WTC11 (cell line): ENCODE measurements at regions not wholly inside any gene's neighbourhood (a gene's known extent, or its start where the extent isn't known, plus 50 kb on each side); places are given as distances from the start of the nearest gene placed in this dataset.

Source experiments
- ATAC-seq: fragments of 200-7000 bp; cut with Tn5 transposase; 2 replicates; pipeline ENCODE4 v1.10.0; 2021; ENCODE audit warnings: mild to moderate bottlenecking, moderate library complexity
- CTCF ChIA-PET: fragments of 300-600 bp; sonication (Branson Sonifier 250); formaldehyde crosslinking; loops from one replicate; lab custom pipeline; 2021; ENCODE audit warnings: antibody characterized with exemption; lab: Charles Lee
- POLR2A ChIA-PET: fragments of 350-600 bp; sonication (Branson Sonifier 250); formaldehyde crosslinking; loops from one replicate; lab custom pipeline; 2021; ENCODE audit warnings: antibody characterized with exemption; lab: Charles Lee
- DNase-seq: peaks from one replicate; pipeline ENCODE4 v3.0.0; 2021; ENCODE audit warnings: low spot score
- H3K27ac Mint-ChIP-seq: 2 replicates; pipeline ENCODE4 v1.8.0; 2021; ENCODE audit warnings: mixed read lengths
- H3K27me3 Mint-ChIP-seq: 2 replicates; pipeline ENCODE4 v1.8.0; 2021; ENCODE audit warnings: low read depth, mild to moderate bottlenecking, moderate library complexity, mixed read lengths
- H3K36me3 Mint-ChIP-seq: 2 replicates; pipeline ENCODE4 v1.8.0; 2021; ENCODE audit warnings: mixed read lengths
- H3K4me1 Mint-ChIP-seq: 2 replicates; pipeline ENCODE4 v1.8.0; 2022; ENCODE audit warnings: mixed read lengths
- H3K4me3 Mint-ChIP-seq: 2 replicates; pipeline ENCODE4 v1.8.0; 2021; ENCODE audit warnings: mild to moderate bottlenecking, moderate library complexity, mixed read lengths
- H3K9me3 Mint-ChIP-seq: 2 replicates; pipeline ENCODE4 v1.8.0; 2021; ENCODE audit warnings: mixed read lengths
- CBFB ChIP-seq: sonication (generic); formaldehyde crosslinking; IDR thresholded peaks from 2 replicates; pipeline ENCODE4 v1.8.1; 2022; ENCODE audit warnings: mild to moderate bottlenecking, low read depth, missing genetic modification reagents
- CREM ChIP-seq: sonication (generic); formaldehyde crosslinking; IDR thresholded peaks from 2 replicates; pipeline ENCODE4 v1.8.1; 2022; ENCODE audit warnings: mild to moderate bottlenecking, missing genetic modification reagents, moderate library complexity
- CTCF ChIP-seq: fragments of 200-600 bp; IDR thresholded peaks from 2 replicates; pipeline ENCODE4 v1.8.0; 2022; ENCODE audit warnings: antibody characterized with exemption
- FOXK1 ChIP-seq: sonication (generic); formaldehyde crosslinking; IDR thresholded peaks from 2 replicates; pipeline ENCODE4 v1.8.0; 2022; ENCODE audit warnings: mild to moderate bottlenecking, moderate library complexity, missing genetic modification reagents
- NFATC4 ChIP-seq: fragments of 250-450 bp; sonication (Bioruptor Pico); IDR thresholded peaks from 2 replicates; pipeline ENCODE4 v1.9.0; 2021; ENCODE audit warnings: mild to moderate bottlenecking
- OVOL2 ChIP-seq: fragments of 250-450 bp; sonication (Bioruptor Pico); IDR thresholded peaks from 2 replicates; pipeline ENCODE4 v1.9.0; 2021; ENCODE audit warnings: mild to moderate bottlenecking, borderline replicate concordance
- PREB ChIP-seq: sonication (generic); formaldehyde crosslinking; IDR thresholded peaks from 2 replicates; pipeline ENCODE4 v1.8.1; 2022; ENCODE audit warnings: mild to moderate bottlenecking, missing genetic modification reagents, moderate library complexity, borderline replicate concordance
- RELA ChIP-seq: sonication (generic); formaldehyde crosslinking; IDR thresholded peaks from 2 replicates; pipeline ENCODE4 v1.8.1; 2022; ENCODE audit warnings: missing genetic modification reagents, mild to moderate bottlenecking, borderline replicate concordance
- TEAD4 ChIP-seq: sonication (generic); formaldehyde crosslinking; IDR thresholded peaks from 2 replicates; pipeline ENCODE4 v1.8.0; 2022; ENCODE audit warnings: mild to moderate bottlenecking, missing genetic modification reagents
- ZNF138 ChIP-seq: sonication (generic); formaldehyde crosslinking; conservative IDR thresholded peaks from 2 replicates; pipeline ENCODE4 v1.8.1; 2022; ENCODE audit warnings: mild to moderate bottlenecking, moderate library complexity, missing genetic modification reagents
- ZNF532 ChIP-seq: fragments of 250-450 bp; sonication (Bioruptor Pico); IDR thresholded peaks from 2 replicates; pipeline ENCODE4 v1.9.0; 2021; ENCODE audit warnings: mild to moderate bottlenecking, borderline replicate concordance
- TF ChIP-seq, protein P1 (sequence below): sonication (generic); formaldehyde crosslinking; IDR thresholded peaks from 2 replicates; pipeline ENCODE4 v1.8.1; 2023; ENCODE audit warnings: mild to moderate bottlenecking, missing genetic modification reagents, moderate library complexity
- TF ChIP-seq, protein P2 (sequence below): sonication (generic); formaldehyde crosslinking; IDR thresholded peaks from 2 replicates; pipeline ENCODE4 v1.8.0; 2022; ENCODE audit warnings: mild to moderate bottlenecking, missing genetic modification reagents
- TF ChIP-seq, protein P3 (sequence below): fragments of 250-450 bp; sonication (Bioruptor Pico); IDR thresholded peaks from 2 replicates; pipeline ENCODE4 v1.8.0; 2021; ENCODE audit warnings: mild to moderate bottlenecking
- TF ChIP-seq, protein P4 (sequence below): sonication (generic); formaldehyde crosslinking; IDR thresholded peaks from 2 replicates; pipeline ENCODE4 v1.8.0; 2022; ENCODE audit warnings: mild to moderate bottlenecking, missing genetic modification reagents

DNA sequence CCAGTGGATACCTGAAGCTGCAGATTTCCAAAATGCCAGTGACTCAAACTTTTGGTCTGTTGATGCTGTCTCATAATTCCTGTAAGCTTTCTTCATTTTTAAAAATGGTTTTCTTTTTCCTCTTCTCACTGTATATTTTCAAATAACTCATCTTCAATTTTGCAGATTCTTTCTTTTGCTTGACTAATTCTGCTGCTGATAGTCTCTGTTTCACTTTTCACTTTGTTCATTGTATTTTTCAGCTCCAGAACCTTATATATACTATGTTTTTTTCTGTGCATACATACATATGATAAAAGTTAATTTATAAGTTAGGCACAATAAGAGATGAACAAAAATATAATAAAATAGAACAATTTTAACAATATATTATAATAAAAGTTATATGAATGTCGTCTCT lies 237.7 kb upstream of the GPRIN3 start:
- CTCF ChIA-PET = interaction anchor here (1.3 kb wide), 1 partner anchor 13 kb away, joined by 4 read pairs; no protein-coding TSS in a partner anchor
- H3K4me1 Mint-ChIP-seq = no peaks in the 10 kb centered on the region; the same call in 1 of the 2 replicates

More for the DNA sequence above, 237.7 kb upstream of the GPRIN3 start:
- DNase-seq (no peak), ATAC-seq (no peak)
- TF ChIP-seq, protein P1, sequence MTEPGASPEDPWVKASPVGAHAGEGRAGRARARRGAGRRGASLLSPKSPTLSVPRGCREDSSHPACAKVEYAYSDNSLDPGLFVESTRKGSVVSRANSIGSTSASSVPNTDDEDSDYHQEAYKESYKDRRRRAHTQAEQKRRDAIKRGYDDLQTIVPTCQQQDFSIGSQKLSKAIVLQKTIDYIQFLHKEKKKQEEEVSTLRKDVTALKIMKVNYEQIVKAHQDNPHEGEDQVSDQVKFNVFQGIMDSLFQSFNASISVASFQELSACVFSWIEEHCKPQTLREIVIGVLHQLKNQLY (CRISPR knock-in tag) = no peak
- TF ChIP-seq, protein P2, sequence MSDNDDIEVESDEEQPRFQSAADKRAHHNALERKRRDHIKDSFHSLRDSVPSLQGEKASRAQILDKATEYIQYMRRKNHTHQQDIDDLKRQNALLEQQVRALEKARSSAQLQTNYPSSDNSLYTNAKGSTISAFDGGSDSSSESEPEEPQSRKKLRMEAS (CRISPR knock-in tag) = no peak
- TF ChIP-seq TEAD4 (CRISPR knock-in tag) (no peak), CBFB (no peak), CTCF (no peak), ZNF532 (CRISPR knock-in tag) (no peak), FOXK1 (no peak), CREM (CRISPR knock-in tag) (no peak), OVOL2 (no peak), NFATC4 (CRISPR knock-in tag) (no peak), ZNF138 (CRISPR knock-in tag) (no peak), PREB (CRISPR knock-in tag) (no peak), RELA (CRISPR knock-in tag) (no peak)
- TF ChIP-seq, protein P3, sequence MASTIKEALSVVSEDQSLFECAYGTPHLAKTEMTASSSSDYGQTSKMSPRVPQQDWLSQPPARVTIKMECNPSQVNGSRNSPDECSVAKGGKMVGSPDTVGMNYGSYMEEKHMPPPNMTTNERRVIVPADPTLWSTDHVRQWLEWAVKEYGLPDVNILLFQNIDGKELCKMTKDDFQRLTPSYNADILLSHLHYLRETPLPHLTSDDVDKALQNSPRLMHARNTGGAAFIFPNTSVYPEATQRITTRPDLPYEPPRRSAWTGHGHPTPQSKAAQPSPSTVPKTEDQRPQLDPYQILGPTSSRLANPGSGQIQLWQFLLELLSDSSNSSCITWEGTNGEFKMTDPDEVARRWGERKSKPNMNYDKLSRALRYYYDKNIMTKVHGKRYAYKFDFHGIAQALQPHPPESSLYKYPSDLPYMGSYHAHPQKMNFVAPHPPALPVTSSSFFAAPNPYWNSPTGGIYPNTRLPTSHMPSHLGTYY (CRISPR knock-in tag) = no peak
- TF ChIP-seq, protein P4, sequence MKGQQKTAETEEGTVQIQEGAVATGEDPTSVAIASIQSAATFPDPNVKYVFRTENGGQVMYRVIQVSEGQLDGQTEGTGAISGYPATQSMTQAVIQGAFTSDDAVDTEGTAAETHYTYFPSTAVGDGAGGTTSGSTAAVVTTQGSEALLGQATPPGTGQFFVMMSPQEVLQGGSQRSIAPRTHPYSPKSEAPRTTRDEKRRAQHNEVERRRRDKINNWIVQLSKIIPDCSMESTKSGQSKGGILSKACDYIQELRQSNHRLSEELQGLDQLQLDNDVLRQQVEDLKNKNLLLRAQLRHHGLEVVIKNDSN (CRISPR knock-in tag) = no peak
- TF ChIP-seq, all 79 proteins: peak for 0
- H3K36me3 Mint-ChIP-seq = no peaks in the 10 kb centered on the region
- H3K9me3 Mint-ChIP-seq = peaks cover 4% of the 10 kb centered on the region; the same call in 1 of the 2 replicates
- POLR2A ChIA-PET = no interaction called here
- no peak overlapping the region for H3K4me3 Mint-ChIP-seq
- H3K27ac Mint-ChIP-seq = no peak overlapping the region
- no peaks in the 10 kb centered on the region for H3K27me3 Mint-ChIP-seq
